ENCODE measurements at regions not wholly inside any gene's neighbourhood (a gene's known extent, or its start where the extent isn't known, plus 50 kb on each side); places are given as distances from the start of the nearest gene placed in this dataset.

GRCh38 chr2:71811157-71811556 is 336.5 kb downstream of the CYP26B1 start (continued):
- no peak for TF ChIP-seq ZNF462 (CRISPR knock-in tag; IDR thresholded peaks at IDR 0.05)

GRCh38 chr2:71807581-71808451 is 339.8 kb downstream of the CYP26B1 start:
- no peaks in the 10 kb centered on the region for H4K20me1 ChIP-seq (replicated peaks; ENCODE audit: insufficient read depth)
- no peaks in the 10 kb centered on the region for H3K27me3 ChIP-seq (ENCODE audit: insufficient read depth)
- no peak overlapping the region for H3K4me3 Mint-ChIP-seq
- H3K36me3 ChIP-seq (ENCODE audit: insufficient read depth) = no peaks in the 10 kb centered on the region
- H3K4me3 ChIP-seq = no peak overlapping the region
- no peak overlapping the region for H3K4me2 ChIP-seq
- H3K27ac Mint-ChIP-seq = no peak overlapping the region
- H3K9me2 ChIP-seq (ENCODE audit: insufficient read depth) = peaks cover 24% of the 10 kb centered on the region; the same call in 1 of the 2 replicates
- no peak for ATAC-seq
- peaks cover 3% of the 10 kb centered on the region for H3K27me3 Mint-ChIP-seq (ENCODE audit: insufficient read depth, low read depth, poor library complexity)
- no peak for DNase-seq (ENCODE audit: low spot score)
- H3K27ac ChIP-seq (ENCODE audit: low read depth) = no peak overlapping the region
- no peaks in the 10 kb centered on the region for H3K4me1 Mint-ChIP-seq
- H3K79me2 ChIP-seq (replicated peaks; ENCODE audit: insufficient read depth) = no peaks in the 10 kb centered on the region
- H3K9me3 Mint-ChIP-seq = no peaks in the 10 kb centered on the region
- H3K4me1 ChIP-seq (ENCODE audit: insufficient read depth) = no peaks in the 10 kb centered on the region
- no peaks in the 10 kb centered on the region for H3F3A ChIP-seq (replicated peaks; ENCODE audit: low read depth)
- H3K36me3 Mint-ChIP-seq (ENCODE audit: low read depth) = no peaks in the 10 kb centered on the region
- H2AFZ ChIP-seq = no peak overlapping the region
- no peak for TF ChIP-seq ZNF331 (CRISPR knock-in tag; IDR thresholded peaks at IDR 0.05; ENCODE audit: low read depth)
- no peak for TF ChIP-seq ZNF114 (CRISPR knock-in tag; IDR thresholded peaks at IDR 0.05)
- no peak for TF ChIP-seq STAT1 (IDR thresholded peaks at IDR 0.05; ENCODE audit: unreplicated experiment)
- TF ChIP-seq JUNB (IDR thresholded peaks at IDR 0.05; ENCODE audit: unreplicated experiment) = no peak
- TF ChIP-seq REST (IDR thresholded peaks at IDR 0.05; ENCODE audit: unreplicated experiment) = no peak
- no peak for TF ChIP-seq NANOG (IDR thresholded peaks at IDR 0.05; ENCODE audit: borderline replicate concordance)
